HG02678 (cell line): ENCODE measurements at regions not wholly inside any gene's neighbourhood (a gene's known extent, or its start where the extent isn't known, plus 50 kb on each side); places are given as distances from the start of the nearest gene placed in this dataset.
"Not testable (repeated sequence)": the region's sequence is repeated elsewhere in the genome, so short reads cannot be mapped to it uniquely, and the experiment has no call there.

Experiments used
- ATAC-seq: cut with Tn5 transposase; IDR thresholded peaks from one replicate; pipeline ENCODE4 v1.9.1; 2021; ENCODE audit warnings: mild to moderate bottlenecking, moderate library complexity; ENCODE audit not compliant: unreplicated experiment

GRCh38 chr2:167803449-167803988 is 443.9 kb downstream of the STK39 start:
- no peak for ATAC-seq

GRCh38 chr2:167794554-167795255 is 452.7 kb downstream of the STK39 start:
- no peak for ATAC-seq

- no peak for ATAC-seq
These were observed 453.7 kb downstream of the STK39 start for GRCh38 chr2:167793725-167794124.

GRCh38 chr2:167792126-167792525 is 455.3 kb downstream of the STK39 start:
- no peak for ATAC-seq

- no peak for ATAC-seq
These were observed 456.5 kb downstream of the STK39 start for GRCh38 chr2:167790781-167791450.

GRCh38 chr2:167790189-167790588 is 457.2 kb downstream of the STK39 start:
- no peak for ATAC-seq

- ATAC-seq, result no peak
These were observed 459.8 kb downstream of the STK39 start for GRCh38 chr2:167787562-167787961.

- no peak for ATAC-seq
These were observed 460.4 kb downstream of the STK39 start for GRCh38 chr2:167787021-167787420.

GRCh38 chr2:167785606-167786216 is 461.7 kb downstream of the STK39 start:
- no peak for ATAC-seq

GRCh38 chr2:167784084-167784425 is 463.3 kb downstream of the STK39 start:
- ATAC-seq, result no peak

- no peak for ATAC-seq
These were observed 463.9 kb downstream of the STK39 start for GRCh38 chr2:167783261-167784083.

GRCh38 chr2:167781629-167782028 is 465.8 kb downstream of the STK39 start:
- not testable (repeated sequence) for ATAC-seq

- no peak for ATAC-seq
These were observed 471.0 kb downstream of the STK39 start for GRCh38 chr2:167776359-167776758.

GRCh38 chr2:167771628-167772027 is 475.8 kb downstream of the STK39 start:
- ATAC-seq, result no peak

- no peak for ATAC-seq
These were observed 478.4 kb downstream of the STK39 start for GRCh38 chr2:167769020-167769419.

GRCh38 chr2:167767830-167768229 is 479.6 kb downstream of the STK39 start:
- no peak for ATAC-seq

GRCh38 chr2:167764772-167765341 is 482.5 kb downstream of the STK39 start:
- no peak for ATAC-seq

GRCh38 chr2:167761465-167762136 is 485.8 kb downstream of the STK39 start:
- no peak for ATAC-seq

- ATAC-seq, result no peak
These were observed 487.9 kb downstream of the STK39 start for GRCh38 chr2:167759531-167759930.

GRCh38 chr2:167758292-167758691 is 489.1 kb downstream of the STK39 start:
- no peak for ATAC-seq
